ENCODE measurements at regions not wholly inside any gene's neighbourhood (a gene's known extent, or its start where the extent isn't known, plus 50 kb on each side); places are given as distances from the start of the nearest gene placed in this dataset.
A peak's percentile ranks its signal among the peaks of the same experiment; 100 is the strongest.

DNA sequence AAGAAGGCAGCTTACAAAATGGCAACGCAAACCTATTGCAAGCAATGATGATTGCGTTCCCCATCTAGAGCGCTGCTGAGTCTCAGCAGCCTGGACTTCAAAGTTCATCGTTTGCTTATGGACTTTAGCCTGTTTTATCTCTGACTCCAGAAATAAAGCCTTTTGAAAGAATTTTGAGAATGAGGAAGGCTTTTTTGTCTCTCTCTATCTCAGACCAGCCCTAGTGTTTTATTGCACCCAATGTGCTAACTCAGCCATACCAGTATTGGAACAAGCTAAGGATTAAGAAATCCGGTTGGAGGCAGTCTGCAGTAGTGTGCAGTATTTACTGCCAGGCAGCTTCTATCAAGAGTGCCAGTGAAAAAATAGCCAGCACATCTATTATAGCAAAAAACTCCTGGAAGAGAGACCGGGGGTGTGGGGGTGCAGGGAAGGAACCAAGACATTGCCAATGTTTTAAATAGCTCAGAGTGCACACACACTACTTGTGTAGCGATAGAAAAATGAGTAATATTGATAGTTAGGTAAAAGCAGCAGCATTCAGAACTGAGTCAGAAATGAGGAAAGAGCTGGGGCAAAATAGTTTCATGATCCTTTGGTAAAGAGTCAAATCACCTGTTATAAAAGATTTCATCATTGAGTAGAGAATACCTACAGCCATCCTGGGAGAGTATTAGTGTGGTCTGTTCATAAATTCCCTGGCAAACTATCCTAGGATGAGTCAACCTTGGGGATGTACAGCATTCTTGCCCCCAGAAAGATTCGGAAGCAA, 219.0 kb downstream of the ZNF608 start:
- no TSS peak for BruUV-seq (replicated peaks)
- Histone ChIP-seq H3K27me3 (ENCODE audit: control insufficient read depth in 1 of 2, insufficient read depth in 2 of 2, low read length in 2 of 2) (peaks cover 0 to 5% of the 10 kb centered on the region in 2 experiments; a peak in 2 of 5 replicates), H3K4me1 (ENCODE audit: insufficient read depth, low read length) (peaks cover 30% of the 10 kb centered on the region), H3K9ac (ENCODE audit: insufficient read depth, low read depth, low read length) (no peak overlapping the region), H2AFZ (ENCODE audit: low read length) (no peak overlapping the region), H3K4me3 (replicated peaks in 1 of 3; ENCODE audit: insufficient read depth in 1 of 3, low read depth in 2 of 3, low read length in 3 of 3) (no peak overlapping the region), H3K79me2 (ENCODE audit: insufficient read depth, low read length) (no peaks in the 10 kb centered on the region), H3K36me3 (replicated peaks in 1 of 2; ENCODE audit: control insufficient read depth in 1 of 2, insufficient read depth in 2 of 2, low read length in 2 of 2) (no peaks in the 10 kb centered on the region), H3K27ac (ENCODE audit: extremely low read length, insufficient read depth, low read length) (peak overlapping the region; percentile 31), H4K20me1 (ENCODE audit: insufficient read depth, low read length) (no peaks in the 10 kb centered on the region), H3K9me3 (ENCODE audit: low read length) (no peaks in the 10 kb centered on the region), H3K4me2 (ENCODE audit: low read depth, low read length) (peak overlapping the region; percentile 40)
- FAIRE-seq (peak; percentile 63), ATAC-seq (peak; percentile 98), DNase-seq (ENCODE audit: low spot score) (peak; percentile 90)
- intact Hi-C loops (cut with micrococcal nuclease; ENCODE audit: unreplicated experiment): loop anchor here (1.0 to 10.0 kb wide), 5 partner anchors 55 to 1307 kb away; no protein-coding TSS in a partner anchor
- CTCF ChIA-PET (ENCODE audit: low intra/inter-chr PET ratio, low total read pairs): no interaction called here
- in situ Hi-C loops (cut with HindIII; ENCODE audit: extremely low pct_ligation_motif_present, low pct_unique_long_range_greater_than_20kb): no loop called here
- WGBS (ENCODE audit: low lambda C conversion rate): 21% methylated on average over 8 of the region's 8 CpGs
- POLR2A ChIA-PET: interaction anchor here (1.3 kb wide), 1 partner anchor 339 kb away, joined by 3 read pairs; no protein-coding TSS in a partner anchor
- TF ChIP-seq TBX2 (CRISPR knock-in tag; IDR thresholded peaks at IDR 0.05; ENCODE audit: borderline replicate concordance) (peak; percentile 51; the same call in 1 of the 2 replicates), ZNF792 (CRISPR knock-in tag; IDR thresholded peaks at IDR 0.05) (0 out of 2 replicates have a peak, but pooled peaks have one; percentile 36), NCOA2 (CRISPR knock-in tag; IDR thresholded peaks at IDR 0.05) (peak; percentile 47; the same call in 1 of the 2 replicates), THAP11 (CRISPR knock-in tag; IDR thresholded peaks at IDR 0.05) (peak; percentile 36; the same call in 1 of the 2 replicates), KDM1A (CRISPR knock-in tag; IDR thresholded peaks at IDR 0.05) (0 out of 2 replicates have a peak, but pooled peaks have one; percentile 14), ZNF879 (CRISPR knock-in tag; IDR thresholded peaks at IDR 0.05) (no peak), PITX1 (CRISPR knock-in tag; IDR thresholded peaks at IDR 0.05) (peak; percentile 45; the same call in 1 of the 2 replicates), EP300 (IDR thresholded peaks at IDR 0.05; ENCODE audit: low read depth in 2 of 2, low read length in 2 of 2) (peak in 1 of 2 experiments; percentile 77; a peak in 2 of 4 replicates), EP300 (CRISPR knock-in tag; IDR thresholded peaks at IDR 0.05; ENCODE audit: borderline replicate concordance) (peak; percentile 11; the same call in 1 of the 2 replicates), FOXJ3 (CRISPR knock-in tag; IDR thresholded peaks at IDR 0.05; ENCODE audit: borderline replicate concordance) (peak; percentile 37; the same call in 1 of the 2 replicates), ZNF644 (CRISPR knock-in tag; IDR thresholded peaks at IDR 0.05; ENCODE audit: low read depth) (peak; percentile 95), SMC3 (IDR thresholded peaks at IDR 0.05; ENCODE audit: low read length) (peak; percentile 31; the same call in 1 of the 2 replicates), ZNF331 (CRISPR knock-in tag; IDR thresholded peaks at IDR 0.05) (peak; percentile 28; the same call in 1 of the 2 replicates)
- TF ChIP-seq, protein P1, sequence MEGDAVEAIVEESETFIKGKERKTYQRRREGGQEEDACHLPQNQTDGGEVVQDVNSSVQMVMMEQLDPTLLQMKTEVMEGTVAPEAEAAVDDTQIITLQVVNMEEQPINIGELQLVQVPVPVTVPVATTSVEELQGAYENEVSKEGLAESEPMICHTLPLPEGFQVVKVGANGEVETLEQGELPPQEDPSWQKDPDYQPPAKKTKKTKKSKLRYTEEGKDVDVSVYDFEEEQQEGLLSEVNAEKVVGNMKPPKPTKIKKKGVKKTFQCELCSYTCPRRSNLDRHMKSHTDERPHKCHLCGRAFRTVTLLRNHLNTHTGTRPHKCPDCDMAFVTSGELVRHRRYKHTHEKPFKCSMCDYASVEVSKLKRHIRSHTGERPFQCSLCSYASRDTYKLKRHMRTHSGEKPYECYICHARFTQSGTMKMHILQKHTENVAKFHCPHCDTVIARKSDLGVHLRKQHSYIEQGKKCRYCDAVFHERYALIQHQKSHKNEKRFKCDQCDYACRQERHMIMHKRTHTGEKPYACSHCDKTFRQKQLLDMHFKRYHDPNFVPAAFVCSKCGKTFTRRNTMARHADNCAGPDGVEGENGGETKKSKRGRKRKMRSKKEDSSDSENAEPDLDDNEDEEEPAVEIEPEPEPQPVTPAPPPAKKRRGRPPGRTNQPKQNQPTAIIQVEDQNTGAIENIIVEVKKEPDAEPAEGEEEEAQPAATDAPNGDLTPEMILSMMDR (CRISPR knock-in tag; IDR thresholded peaks at IDR 0.05): peak; percentile 23; the same call in 1 of the 2 replicates
- TF ChIP-seq, protein P2, sequence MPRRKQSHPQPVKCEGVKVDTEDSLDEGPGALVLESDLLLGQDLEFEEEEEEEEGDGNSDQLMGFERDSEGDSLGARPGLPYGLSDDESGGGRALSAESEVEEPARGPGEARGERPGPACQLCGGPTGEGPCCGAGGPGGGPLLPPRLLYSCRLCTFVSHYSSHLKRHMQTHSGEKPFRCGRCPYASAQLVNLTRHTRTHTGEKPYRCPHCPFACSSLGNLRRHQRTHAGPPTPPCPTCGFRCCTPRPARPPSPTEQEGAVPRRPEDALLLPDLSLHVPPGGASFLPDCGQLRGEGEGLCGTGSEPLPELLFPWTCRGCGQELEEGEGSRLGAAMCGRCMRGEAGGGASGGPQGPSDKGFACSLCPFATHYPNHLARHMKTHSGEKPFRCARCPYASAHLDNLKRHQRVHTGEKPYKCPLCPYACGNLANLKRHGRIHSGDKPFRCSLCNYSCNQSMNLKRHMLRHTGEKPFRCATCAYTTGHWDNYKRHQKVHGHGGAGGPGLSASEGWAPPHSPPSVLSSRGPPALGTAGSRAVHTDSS (CRISPR knock-in tag; conservative IDR thresholded peaks at IDR 0.05): no peak
- TF ChIP-seq, protein P3, sequence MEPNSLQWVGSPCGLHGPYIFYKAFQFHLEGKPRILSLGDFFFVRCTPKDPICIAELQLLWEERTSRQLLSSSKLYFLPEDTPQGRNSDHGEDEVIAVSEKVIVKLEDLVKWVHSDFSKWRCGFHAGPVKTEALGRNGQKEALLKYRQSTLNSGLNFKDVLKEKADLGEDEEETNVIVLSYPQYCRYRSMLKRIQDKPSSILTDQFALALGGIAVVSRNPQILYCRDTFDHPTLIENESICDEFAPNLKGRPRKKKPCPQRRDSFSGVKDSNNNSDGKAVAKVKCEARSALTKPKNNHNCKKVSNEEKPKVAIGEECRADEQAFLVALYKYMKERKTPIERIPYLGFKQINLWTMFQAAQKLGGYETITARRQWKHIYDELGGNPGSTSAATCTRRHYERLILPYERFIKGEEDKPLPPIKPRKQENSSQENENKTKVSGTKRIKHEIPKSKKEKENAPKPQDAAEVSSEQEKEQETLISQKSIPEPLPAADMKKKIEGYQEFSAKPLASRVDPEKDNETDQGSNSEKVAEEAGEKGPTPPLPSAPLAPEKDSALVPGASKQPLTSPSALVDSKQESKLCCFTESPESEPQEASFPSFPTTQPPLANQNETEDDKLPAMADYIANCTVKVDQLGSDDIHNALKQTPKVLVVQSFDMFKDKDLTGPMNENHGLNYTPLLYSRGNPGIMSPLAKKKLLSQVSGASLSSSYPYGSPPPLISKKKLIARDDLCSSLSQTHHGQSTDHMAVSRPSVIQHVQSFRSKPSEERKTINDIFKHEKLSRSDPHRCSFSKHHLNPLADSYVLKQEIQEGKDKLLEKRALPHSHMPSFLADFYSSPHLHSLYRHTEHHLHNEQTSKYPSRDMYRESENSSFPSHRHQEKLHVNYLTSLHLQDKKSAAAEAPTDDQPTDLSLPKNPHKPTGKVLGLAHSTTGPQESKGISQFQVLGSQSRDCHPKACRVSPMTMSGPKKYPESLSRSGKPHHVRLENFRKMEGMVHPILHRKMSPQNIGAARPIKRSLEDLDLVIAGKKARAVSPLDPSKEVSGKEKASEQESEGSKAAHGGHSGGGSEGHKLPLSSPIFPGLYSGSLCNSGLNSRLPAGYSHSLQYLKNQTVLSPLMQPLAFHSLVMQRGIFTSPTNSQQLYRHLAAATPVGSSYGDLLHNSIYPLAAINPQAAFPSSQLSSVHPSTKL (CRISPR knock-in tag; IDR thresholded peaks at IDR 0.05): peak; percentile 87
- TF ChIP-seq, protein P4, sequence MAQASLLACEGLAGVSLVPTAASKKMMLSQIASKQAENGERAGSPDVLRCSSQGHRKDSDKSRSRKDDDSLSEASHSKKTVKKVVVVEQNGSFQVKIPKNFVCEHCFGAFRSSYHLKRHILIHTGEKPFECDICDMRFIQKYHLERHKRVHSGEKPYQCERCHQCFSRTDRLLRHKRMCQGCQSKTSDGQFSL (CRISPR knock-in tag; IDR thresholded peaks at IDR 0.05): 0 out of 2 replicates have a peak, but pooled peaks have one; percentile 23
